Memory B cell (primary cell): ENCODE measurements at regions not wholly inside any gene's neighbourhood (a gene's known extent, or its start where the extent isn't known, plus 50 kb on each side); places are given as distances from the start of the nearest gene placed in this dataset.

Experiments used
- ATAC-seq: fragments of 150-1000 bp; cut with Tn5 transposase; 2 replicates; pipeline ENCODE4 v1.10.0; 2021; ENCODE audit warnings: low read depth, mild to moderate bottlenecking, moderate library complexity
- DNase-seq, 2 donors: peaks; one replicate each; pipeline ENCODE4 v3.0.0; 2022; ENCODE audit warnings: low spot score in 2 of 2
- H3K27ac Mint-ChIP-seq: one replicate; pipeline ENCODE4 v1.8.0; 2022; ENCODE audit warnings: mild to moderate bottlenecking, moderate library complexity, mixed read lengths
- H3K27me3 Mint-ChIP-seq: one replicate; pipeline ENCODE4 v1.8.0; 2022; ENCODE audit warnings: mixed read lengths
- H3K36me3 Mint-ChIP-seq: one replicate; pipeline ENCODE4 v1.8.0; 2022; ENCODE audit warnings: mild to moderate bottlenecking, mixed read lengths
- H3K4me1 Mint-ChIP-seq: one replicate; pipeline ENCODE4 v1.8.0; 2022; ENCODE audit warnings: mixed read lengths
- H3K4me3 Mint-ChIP-seq: one replicate; pipeline ENCODE4 v1.8.0; 2022; ENCODE audit warnings: mild to moderate bottlenecking, moderate library complexity, mixed read lengths
- H3K9me3 Mint-ChIP-seq: one replicate; pipeline ENCODE4 v1.8.0; 2022; ENCODE audit warnings: mixed read lengths

DNA sequence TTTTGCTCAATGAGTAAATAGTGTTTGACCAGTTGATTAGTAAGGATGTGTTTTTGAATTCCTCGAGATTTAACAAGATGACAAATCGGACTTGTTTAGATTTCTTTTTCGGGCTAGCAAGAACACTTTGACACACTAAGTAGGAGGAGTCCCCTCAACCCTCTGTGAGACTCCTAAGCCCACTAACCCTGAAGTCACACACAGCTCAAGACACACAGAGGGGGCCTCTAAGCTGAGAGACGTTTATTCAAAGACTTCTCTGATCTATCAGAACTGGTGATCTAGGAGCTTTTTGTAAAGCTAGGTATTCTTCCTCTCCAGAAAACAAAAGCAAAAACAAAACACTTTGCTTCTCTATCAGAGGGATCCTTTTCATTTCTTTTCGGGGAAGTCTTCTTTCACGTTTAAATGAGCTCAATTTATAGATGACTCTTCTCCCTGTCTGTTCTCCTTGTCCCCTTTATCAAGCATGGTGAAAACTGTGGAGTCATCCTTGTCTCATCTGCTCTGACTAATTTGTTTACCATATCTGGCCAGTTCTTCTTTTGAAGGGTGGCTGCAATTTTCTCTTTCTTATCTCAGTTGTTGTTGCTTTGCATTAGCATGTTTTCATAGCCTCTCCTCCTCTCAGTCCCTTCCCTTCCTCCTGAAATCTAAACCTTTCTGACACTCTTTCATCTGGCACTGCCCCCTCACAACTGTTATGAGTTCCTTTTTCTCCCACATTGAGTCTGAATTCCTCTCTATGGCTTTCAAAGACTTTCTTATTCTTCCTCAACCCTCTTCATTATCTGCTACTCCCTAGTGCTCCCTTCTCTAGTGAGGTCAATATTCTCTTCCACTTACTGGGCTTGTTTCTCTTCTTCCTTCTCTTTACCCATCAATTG is 68.5 kb upstream of the RAI14 start:
- ATAC-seq (no peak), DNase-seq (no peak)
- H3K4me3 Mint-ChIP-seq, result no peak overlapping the region
- H3K9me3 Mint-ChIP-seq, result no peaks in the 10 kb centered on the region
- peaks cover 8% of the 10 kb centered on the region for H3K27me3 Mint-ChIP-seq
- no peaks in the 10 kb centered on the region for H3K4me1 Mint-ChIP-seq
- H3K36me3 Mint-ChIP-seq, result no peaks in the 10 kb centered on the region
- H3K27ac Mint-ChIP-seq, result no peak overlapping the region

DNA sequence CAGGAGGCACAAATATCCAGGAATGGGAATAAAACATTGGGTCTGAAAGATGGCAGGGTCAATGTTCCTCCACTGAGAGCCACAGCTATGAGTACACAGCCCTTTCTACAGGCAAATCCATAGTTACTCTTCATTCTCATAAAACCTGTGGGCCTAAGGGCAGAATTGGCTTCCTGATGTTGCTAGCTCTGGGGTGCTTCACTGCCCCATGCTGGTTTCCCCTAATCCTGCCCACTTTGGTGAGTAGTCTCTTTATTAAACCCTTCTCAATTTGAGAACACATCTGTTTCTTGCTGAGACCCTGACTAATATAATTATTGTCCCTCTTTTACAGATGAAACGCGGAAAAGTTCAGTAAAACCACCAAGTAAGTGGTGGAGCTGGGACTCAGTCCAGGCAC is 66.3 kb upstream of the RAI14 start:
- DNase-seq (no peak), ATAC-seq (no peak)
- Mint-ChIP-seq H3K4me3 (no peak overlapping the region), H3K36me3 (no peaks in the 10 kb centered on the region), H3K4me1 (no peaks in the 10 kb centered on the region), H3K27ac (no peak overlapping the region), H3K27me3 (peaks cover 9% of the 10 kb centered on the region), H3K9me3 (no peaks in the 10 kb centered on the region)

DNA sequence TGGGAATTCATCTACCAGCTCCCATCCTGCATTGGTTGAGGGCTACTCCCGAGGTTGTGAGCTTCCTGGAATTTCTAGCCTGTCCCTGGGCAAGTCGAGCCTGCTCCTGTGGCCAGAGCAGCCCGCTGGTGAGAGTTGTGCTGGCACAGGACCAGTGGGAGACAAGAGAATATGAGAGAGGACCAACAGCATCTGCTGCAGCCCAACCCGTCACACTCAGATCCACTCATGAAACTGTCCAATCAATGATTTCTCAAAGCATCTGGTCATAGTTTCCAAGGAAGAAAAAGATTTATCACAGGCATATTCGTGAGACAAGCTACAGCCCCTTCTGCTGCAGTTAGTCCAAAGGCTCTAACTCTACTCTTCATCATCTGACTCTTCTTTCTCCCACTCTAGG is 64.4 kb upstream of the RAI14 start:
- DNase-seq, result no peak
- Mint-ChIP-seq H3K4me3 (no peak overlapping the region), H3K9me3 (no peaks in the 10 kb centered on the region), H3K36me3 (no peaks in the 10 kb centered on the region), H3K27ac (no peak overlapping the region), H3K4me1 (no peaks in the 10 kb centered on the region), H3K27me3 (peaks cover 7% of the 10 kb centered on the region)
- no peak for ATAC-seq

DNA sequence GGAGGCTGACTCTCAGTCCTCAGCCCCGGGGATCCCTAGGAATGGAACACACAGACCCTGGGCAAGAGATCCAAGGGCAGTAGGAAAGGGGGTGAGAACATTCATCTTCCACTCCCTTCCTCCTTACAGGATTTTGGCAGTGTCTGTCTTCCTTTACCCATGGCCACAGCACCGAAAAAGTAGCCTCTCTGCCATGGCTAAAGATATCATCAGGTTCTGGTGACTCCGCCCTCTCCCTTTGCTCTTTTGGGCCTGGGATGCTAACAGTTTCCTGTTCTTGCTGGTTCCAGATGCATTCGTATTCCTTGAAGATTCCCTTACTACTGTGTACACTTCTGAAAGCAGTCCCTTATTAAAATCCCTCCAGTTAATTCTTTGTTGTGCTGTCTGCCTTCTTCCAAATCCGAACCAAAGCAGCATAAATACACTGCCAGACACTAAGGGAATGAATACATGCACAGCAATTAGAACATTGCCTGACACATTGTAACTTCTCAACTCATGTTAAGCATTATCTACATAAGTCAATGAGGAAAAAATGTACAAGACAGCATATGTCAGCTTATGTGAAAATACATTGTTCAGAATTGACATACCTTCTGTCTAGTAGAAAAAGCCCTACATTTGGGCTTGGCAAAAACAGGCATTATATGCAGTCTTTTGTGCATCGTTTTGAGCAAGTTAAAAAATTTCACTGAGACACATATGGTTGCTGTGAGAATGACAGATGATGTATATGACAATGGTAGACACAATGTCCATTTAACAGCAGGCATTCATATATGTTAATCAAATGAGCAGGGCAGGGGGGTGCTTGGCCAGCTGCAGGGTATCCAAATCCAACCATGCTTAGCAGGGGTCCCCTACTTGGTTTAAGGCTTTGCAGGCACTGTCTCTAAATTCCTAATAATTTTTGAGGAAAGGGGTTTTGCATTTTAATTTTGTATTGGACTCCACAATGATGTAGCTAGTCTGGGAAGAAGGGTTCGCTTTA is 58.8 kb upstream of the RAI14 start:
- H3K36me3 Mint-ChIP-seq, result no peaks in the 10 kb centered on the region
- DNase-seq (no peak), ATAC-seq (no peak)
- H3K27ac Mint-ChIP-seq, result no peak overlapping the region
- H3K27me3 Mint-ChIP-seq, result peaks cover 11% of the 10 kb centered on the region
- H3K4me1 Mint-ChIP-seq, result no peaks in the 10 kb centered on the region
- H3K4me3 Mint-ChIP-seq, result no peak overlapping the region
- no peaks in the 10 kb centered on the region for H3K9me3 Mint-ChIP-seq

DNA sequence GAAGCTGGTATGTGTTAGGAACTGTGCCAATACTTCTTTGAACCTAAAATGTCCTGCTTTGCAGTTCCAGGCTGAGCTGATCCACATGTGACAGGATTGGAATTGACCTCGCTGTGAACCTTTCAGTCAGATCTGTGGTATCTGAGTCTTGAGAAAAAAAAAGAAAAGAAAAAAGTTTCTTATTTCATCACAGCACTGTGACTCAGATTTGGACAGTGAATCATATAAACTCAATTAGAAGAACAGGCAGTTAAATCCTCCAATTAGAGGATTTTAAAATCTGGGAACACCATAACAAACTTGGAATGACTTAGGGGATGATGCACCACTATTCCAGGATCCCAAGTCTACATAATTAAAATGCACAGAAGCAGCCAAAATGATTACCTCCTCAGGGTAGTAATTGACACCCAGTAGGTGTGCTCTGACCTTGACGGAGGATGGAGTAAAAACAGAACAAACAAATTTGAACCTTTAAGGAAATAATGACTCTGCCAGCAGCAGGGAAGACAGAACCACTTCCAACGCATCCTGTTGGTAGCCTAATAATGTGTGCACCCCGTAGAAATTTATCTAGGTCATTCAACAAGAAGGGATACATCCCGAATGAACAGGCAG is 57.8 kb upstream of the RAI14 start:
- no peak for ATAC-seq
- no peak for DNase-seq

DNA sequence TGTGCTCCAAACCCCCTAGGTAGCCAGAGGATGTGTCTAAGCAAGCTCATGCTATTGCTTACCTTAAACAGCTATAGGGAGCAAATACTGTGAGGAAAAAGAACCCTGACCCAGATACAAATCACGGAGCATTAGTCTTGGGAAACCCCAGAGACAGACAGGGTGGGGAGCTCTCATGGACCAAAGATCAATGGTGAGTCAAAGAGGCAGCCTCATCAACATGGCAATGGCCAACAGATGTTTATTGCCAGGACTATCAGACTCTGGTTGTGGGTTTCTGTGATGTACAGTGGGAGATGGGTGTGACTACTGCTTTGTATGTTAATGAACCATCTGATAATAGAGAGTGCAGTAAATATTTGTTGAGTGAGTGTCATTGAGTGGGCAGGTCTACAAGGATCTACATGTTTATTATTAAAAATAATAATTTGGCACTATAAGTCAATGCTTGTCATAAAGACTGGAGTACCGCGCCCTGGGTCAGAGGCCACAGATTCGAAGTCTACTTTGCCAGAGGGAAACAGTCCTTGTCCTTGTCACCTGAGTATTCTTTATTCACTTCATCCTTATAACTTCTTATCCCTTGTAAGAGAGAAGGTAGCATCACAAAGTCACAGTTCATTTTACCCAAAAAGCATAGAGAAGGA is 56.5 kb upstream of the RAI14 start:
- Mint-ChIP-seq H3K27ac (no peak overlapping the region), H3K4me3 (no peak overlapping the region), H3K4me1 (no peaks in the 10 kb centered on the region), H3K36me3 (no peaks in the 10 kb centered on the region), H3K27me3 (peaks cover 9% of the 10 kb centered on the region), H3K9me3 (no peaks in the 10 kb centered on the region)
- DNase-seq, result no peak
- no peak for ATAC-seq

More for the DNA sequence above, 57.8 kb upstream of the RAI14 start:
- H3K4me3 Mint-ChIP-seq, result no peak overlapping the region
- no peaks in the 10 kb centered on the region for H3K4me1 Mint-ChIP-seq
- H3K9me3 Mint-ChIP-seq, result no peaks in the 10 kb centered on the region
- H3K27ac Mint-ChIP-seq, result no peak overlapping the region
- H3K27me3 Mint-ChIP-seq, result peaks cover 11% of the 10 kb centered on the region
- no peaks in the 10 kb centered on the region for H3K36me3 Mint-ChIP-seq

DNA sequence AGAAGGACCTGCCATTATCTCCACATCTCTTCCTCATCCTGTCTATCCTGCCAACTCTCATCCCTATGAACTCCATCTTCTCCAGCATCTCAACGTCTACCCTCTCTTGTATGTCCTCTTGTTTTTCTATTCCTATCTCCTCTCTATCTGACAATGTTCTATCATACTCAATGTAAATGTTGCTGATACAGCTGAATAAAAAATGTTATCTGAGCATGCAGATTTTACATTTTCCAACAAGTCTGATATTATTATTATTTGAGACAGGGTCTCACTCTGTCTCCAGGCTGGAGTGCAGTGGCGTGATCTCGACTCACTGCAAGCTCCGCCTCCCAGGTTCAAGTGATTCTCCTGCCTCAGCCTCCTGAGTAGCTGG is 56.0 kb upstream of the RAI14 start:
- ATAC-seq, result no peak
- Mint-ChIP-seq H3K9me3 (no peaks in the 10 kb centered on the region), H3K4me3 (no peak overlapping the region)

DNA sequence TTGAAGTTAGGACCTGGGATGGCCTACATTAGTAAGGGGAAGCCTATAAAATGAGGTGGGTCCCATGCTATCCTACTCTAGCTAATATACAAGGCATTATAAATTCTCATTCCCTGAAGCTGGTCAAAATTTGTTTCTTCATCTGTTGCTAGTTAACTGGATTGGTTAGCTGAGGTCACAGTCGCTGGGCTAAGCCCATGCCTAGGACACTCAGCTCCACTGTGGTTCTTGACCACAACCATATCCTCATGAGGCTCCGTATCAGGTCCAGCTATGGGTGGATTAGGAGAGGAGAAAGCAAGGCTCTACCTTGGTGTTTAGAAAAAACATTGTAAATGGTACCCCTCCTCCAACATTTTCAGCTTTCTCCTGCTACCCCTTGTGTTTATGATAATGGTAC is 52.8 kb upstream of the RAI14 start:
- Mint-ChIP-seq H3K9me3 (peaks cover 1% of the 10 kb centered on the region), H3K36me3 (no peaks in the 10 kb centered on the region), H3K4me1 (no peaks in the 10 kb centered on the region), H3K27ac (no peak overlapping the region), H3K4me3 (no peak overlapping the region), H3K27me3 (peaks cover 9% of the 10 kb centered on the region)
- DNase-seq (no peak), ATAC-seq (no peak)

More for the DNA sequence above, 56.0 kb upstream of the RAI14 start:
- Mint-ChIP-seq H3K4me1 (no peaks in the 10 kb centered on the region), H3K27ac (no peak overlapping the region), H3K27me3 (peaks cover 7% of the 10 kb centered on the region), H3K36me3 (no peaks in the 10 kb centered on the region)
- no peak for DNase-seq

DNA sequence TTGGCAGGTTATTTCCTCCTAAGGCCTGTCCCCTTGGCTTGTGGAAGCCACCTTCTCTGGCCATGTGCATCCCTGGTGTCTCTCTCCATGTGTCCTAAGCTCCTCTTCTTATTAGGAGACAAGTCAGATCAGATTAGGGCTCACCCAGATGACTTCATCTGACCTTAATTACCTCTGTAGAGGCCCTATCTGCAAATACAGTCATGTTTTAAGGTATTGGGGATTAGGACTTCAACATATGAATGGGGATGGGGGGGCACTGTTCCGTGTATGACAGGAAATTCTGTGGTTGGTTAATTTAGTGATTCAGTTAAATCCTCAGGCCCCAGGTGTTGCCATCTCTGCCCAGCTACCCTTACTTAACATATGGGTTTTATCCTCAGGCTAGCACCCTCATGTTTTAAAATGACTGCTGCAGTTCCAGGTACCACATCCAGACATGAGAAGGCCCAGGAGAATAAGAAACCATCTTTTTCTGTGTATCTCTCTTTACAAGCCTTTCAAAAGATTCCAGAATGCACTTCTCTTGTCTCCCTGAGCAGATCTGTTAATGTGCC is 51.9 kb upstream of the RAI14 start:
- H3K4me1 Mint-ChIP-seq, result no peaks in the 10 kb centered on the region
- peaks cover 1% of the 10 kb centered on the region for H3K9me3 Mint-ChIP-seq
- H3K27ac Mint-ChIP-seq, result no peak overlapping the region
- ATAC-seq (no peak), DNase-seq (no peak)
- H3K4me3 Mint-ChIP-seq, result no peak overlapping the region
- peaks cover 10% of the 10 kb centered on the region for H3K27me3 Mint-ChIP-seq
- no peaks in the 10 kb centered on the region for H3K36me3 Mint-ChIP-seq

DNA sequence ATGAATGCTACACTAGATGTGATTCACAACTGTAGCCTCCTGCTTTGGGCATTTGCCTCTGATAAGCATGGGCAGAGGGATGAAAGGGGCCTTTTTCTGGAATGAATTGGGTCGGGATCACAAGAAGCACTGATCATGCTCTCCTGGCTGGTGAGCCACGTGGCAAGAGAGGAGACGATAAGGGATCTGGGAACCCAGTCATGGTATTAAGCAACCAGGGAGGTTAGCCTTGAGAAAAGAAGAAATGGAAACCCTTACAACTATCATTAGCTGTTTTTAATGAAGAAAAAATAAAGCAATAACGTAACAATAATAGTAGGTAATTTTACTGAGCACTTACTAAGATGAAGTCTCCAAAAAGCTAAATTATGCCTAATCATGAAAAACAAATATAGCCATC is 50.0 kb upstream of the RAI14 start:
- Mint-ChIP-seq H3K27ac (no peak overlapping the region), H3K4me1 (no peaks in the 10 kb centered on the region), H3K9me3 (peaks cover 1% of the 10 kb centered on the region), H3K4me3 (no peak overlapping the region), H3K36me3 (no peaks in the 10 kb centered on the region), H3K27me3 (peaks cover 7% of the 10 kb centered on the region)
- no peak for ATAC-seq
- no peak for DNase-seq
